ENCODE measurements at regions not wholly inside any gene's neighbourhood (a gene's known extent, or its start where the extent isn't known, plus 50 kb on each side); places are given as distances from the start of the nearest gene placed in this dataset.

DNA sequence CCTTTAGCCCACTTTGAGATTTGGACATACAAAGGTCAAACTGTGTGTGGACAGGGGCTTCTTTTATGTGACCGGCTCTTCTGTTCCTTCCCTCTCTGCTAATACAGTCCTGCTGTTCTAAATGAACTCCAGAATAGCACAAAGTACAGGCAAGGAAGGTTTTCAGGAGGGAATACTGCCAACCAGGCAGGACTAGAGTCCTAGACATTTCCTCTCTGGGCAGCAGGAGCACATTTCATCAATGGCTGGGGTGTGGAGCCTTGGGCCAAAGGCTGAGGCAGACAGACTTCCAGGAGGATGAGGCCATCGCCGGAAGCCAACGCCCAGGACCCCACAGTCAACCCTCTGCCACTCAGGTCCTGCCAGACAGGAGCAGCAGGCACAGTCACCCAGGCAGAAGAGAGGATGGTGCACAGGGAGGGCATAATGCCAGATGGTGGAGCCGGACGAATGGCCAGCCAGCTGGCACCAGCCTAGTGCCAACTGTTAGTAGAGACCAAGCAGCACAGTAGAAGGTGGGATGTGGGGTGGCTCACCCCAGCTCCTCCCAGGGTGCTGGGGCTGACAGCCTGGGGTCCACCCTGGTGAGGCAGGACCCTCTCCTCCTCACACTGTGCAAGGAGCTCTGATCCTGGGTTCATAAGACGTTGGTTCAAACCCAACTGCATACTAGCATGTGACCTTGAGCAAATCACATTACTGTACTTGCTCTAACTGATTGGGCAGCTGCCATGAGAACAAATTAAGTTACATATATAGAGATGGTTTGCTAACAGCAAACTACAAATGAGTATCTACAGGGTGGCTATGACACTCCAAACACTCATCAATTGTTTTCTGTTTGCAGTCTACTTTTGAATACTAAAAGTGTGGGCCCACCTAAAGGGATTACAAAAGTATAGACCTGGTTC, 410.7 kb downstream of the SIPA1L2 start:
- H3K9ac ChIP-seq (replicated peaks in 1 of 4; ENCODE audit: extremely low read depth in 1 of 4, low read depth in 3 of 4, low read length in 3 of 4), result no peak overlapping the region
- FAIRE-seq (no peak), DNase-seq (ENCODE audit: low read depth in 1 of 2, low spot score in 2 of 2) (peak in 1 of 2 experiments; percentile 27)
- no peak overlapping the region for H4K5ac ChIP-seq (ENCODE audit: insufficient read length, low read depth, low read length)
- no peak overlapping the region for H3K14ac ChIP-seq (ENCODE audit: insufficient read length)
- H3K4me3 ChIP-seq (ENCODE audit: extremely low read depth in 1 of 4, insufficient read depth in 2 of 4, low read depth in 3 of 4, low read length in 4 of 4), result no peak overlapping the region
- H2BK12ac ChIP-seq (ENCODE audit: low read depth, low read length), result no peak overlapping the region
- no peak overlapping the region for H2AFZ ChIP-seq (ENCODE audit: low read length)
- no peak overlapping the region for H3K27ac ChIP-seq (ENCODE audit: low read depth, low read length)
- ChIA-PET CTCF (ENCODE audit: partially characterized antibody) (interaction anchor here (0.7 kb wide), 1 partner anchor 52 kb away, joined by 3 read pairs; no protein-coding TSS in a partner anchor), POLR2A (ENCODE audit: partially characterized antibody) (interaction anchor here (1.4 kb wide), 1 partner anchor 87 kb away, joined by 4 read pairs; no protein-coding TSS in a partner anchor)
- H3K4ac ChIP-seq (replicated peaks; ENCODE audit: insufficient read length, low read depth, low read length), result no peak overlapping the region
- no peaks in the 10 kb centered on the region for H3K23me2 ChIP-seq (ENCODE audit: low read depth, low read length)
- H3K79me2 ChIP-seq (ENCODE audit: control insufficient read depth in 1 of 2, insufficient read depth in 2 of 2, low read length in 2 of 2), result no peaks in the 10 kb centered on the region
- H2AK5ac ChIP-seq (ENCODE audit: low read depth, low read length), result no peak overlapping the region
- no peaks in the 10 kb centered on the region for H3K36me3 ChIP-seq (ENCODE audit: control insufficient read depth in 2 of 4, insufficient read depth in 4 of 4, low read length in 3 of 4)
- H3K27me3 ChIP-seq (replicated peaks in 1 of 4; ENCODE audit: control insufficient read depth in 3 of 4, extremely low read depth in 1 of 4, insufficient read depth in 3 of 4, low read length in 3 of 4), result peaks cover 18 to 44% (median 37%) of the 10 kb centered on the region in 4 experiments
- H4K8ac ChIP-seq (ENCODE audit: extremely low read depth, insufficient read depth, low read length), result no peak overlapping the region
- 92% methylated on average over 7 of the region's 7 CpGs; no CpG with 5 or more reads in 1 of the 2 experiments for WGBS, 2 experiments (ENCODE audit: extremely low coverage in 1 of 2, insufficient coverage in 1 of 2, insufficient read length in 1 of 2, insufficient replicate concordance in 2 of 2, low coverage in 1 of 2, low lambda C conversion rate in 2 of 2, missing lambda C conversion rate in 1 of 2)
- H2BK5ac ChIP-seq (ENCODE audit: low read depth, low read length), result no peak overlapping the region
- H2BK15ac ChIP-seq (ENCODE audit: low read length), result no peak overlapping the region
- H2BK20ac ChIP-seq (ENCODE audit: low read length), result no peak overlapping the region
- no peak overlapping the region for H3K4me2 ChIP-seq (ENCODE audit: insufficient read depth in 1 of 2, low read depth in 2 of 2, low read length in 2 of 2)
- H3K4me1 ChIP-seq (replicated peaks in 1 of 4; ENCODE audit: control insufficient read depth in 3 of 4, insufficient read depth in 4 of 4, low read length in 3 of 4), result no peaks in the 10 kb centered on the region
- peaks cover 0 to 1% of the 10 kb centered on the region in 2 experiments for H4K20me1 ChIP-seq (replicated peaks in 1 of 2; ENCODE audit: control insufficient read depth in 1 of 2, insufficient read depth in 2 of 2, low read length in 2 of 2)
- no peak overlapping the region for H4K91ac ChIP-seq (replicated peaks; ENCODE audit: insufficient read length, low read length)
- no peak overlapping the region for H3K56ac ChIP-seq (replicated peaks; ENCODE audit: insufficient read length, low read depth, low read length)
- no peak overlapping the region for H3K18ac ChIP-seq (ENCODE audit: extremely low read depth, low read length)
- H2BK120ac ChIP-seq (replicated peaks; ENCODE audit: low read depth, low read length), result no peak overlapping the region
- H3K9me3 ChIP-seq (ENCODE audit: insufficient read depth in 2 of 2, low read depth in 1 of 2, low read length in 1 of 2), result no peaks in the 10 kb centered on the region; a peak in 1 of 4 replicates
- no peaks in the 10 kb centered on the region for H3K79me1 ChIP-seq (ENCODE audit: low read depth, low read length)
- TF ChIP-seq SIX5 (IDR thresholded peaks at IDR 0.05; ENCODE audit: low read depth, low read length), result no peak
- TF ChIP-seq KDM1A (IDR thresholded peaks at IDR 0.05; ENCODE audit: borderline replicate concordance, low read length), result no peak
- TF ChIP-seq BRCA1 (IDR thresholded peaks at IDR 0.05; ENCODE audit: low read depth, low read length), result no peak
- no peak for TF ChIP-seq EZH2 (IDR thresholded peaks at IDR 0.05; ENCODE audit: low read depth, low read length, severe bottlenecking)
- no peak for TF ChIP-seq RAD21 (IDR thresholded peaks at IDR 0.05 in 1 of 2, conservative IDR thresholded peaks at IDR 0.05 in 1 of 2; ENCODE audit: low read depth in 2 of 2, low read length in 2 of 2)
- no peak for TF ChIP-seq JUND (IDR thresholded peaks at IDR 0.05; ENCODE audit: low read length)
- no peak for TF ChIP-seq EGR1 (IDR thresholded peaks at IDR 0.05; ENCODE audit: borderline replicate concordance, low read depth, low read length)
- no peak overlapping the region for H3K23ac ChIP-seq (ENCODE audit: insufficient read length)

Data from H1 (cell line).